ENCODE measurements at regions not wholly inside any gene's neighbourhood (a gene's known extent, or its start where the extent isn't known, plus 50 kb on each side); places are given as distances from the start of the nearest gene placed in this dataset.

- TF ChIP-seq CTCF (IDR thresholded peaks at IDR 0.05; ENCODE audit: poor library complexity, severe bottlenecking), result no peak
- TF ChIP-seq POLR2AphosphoS5 (IDR thresholded peaks at IDR 0.05), result no peak
- TF ChIP-seq EP300 (conservative IDR thresholded peaks at IDR 0.05; ENCODE audit: poor library complexity, severe bottlenecking), result no peak
- no peak for TF ChIP-seq EZH2 (IDR thresholded peaks at IDR 0.05; ENCODE audit: borderline replicate concordance, insufficient read depth, low read length, poor library complexity, severe bottlenecking)
- no peak for TF ChIP-seq TAF1 (IDR thresholded peaks at IDR 0.05; ENCODE audit: low read depth)
- TF ChIP-seq SMC3 (conservative IDR thresholded peaks at IDR 0.05; ENCODE audit: poor library complexity), result no peak
- TF ChIP-seq REST (IDR thresholded peaks at IDR 0.05; ENCODE audit: borderline replicate concordance), result no peak
These were observed 636.6 kb upstream of the NEGR1 start for GRCh38 chr1:72918940-72919339.
